ENCODE measurements at regions not wholly inside any gene's neighbourhood (a gene's known extent, or its start where the extent isn't known, plus 50 kb on each side); places are given as distances from the start of the nearest gene placed in this dataset.

GRCh38 chr2:234436482-234436837, 60.4 kb downstream of the ARL4C start (continued):
- TF ChIP-seq, protein P1, sequence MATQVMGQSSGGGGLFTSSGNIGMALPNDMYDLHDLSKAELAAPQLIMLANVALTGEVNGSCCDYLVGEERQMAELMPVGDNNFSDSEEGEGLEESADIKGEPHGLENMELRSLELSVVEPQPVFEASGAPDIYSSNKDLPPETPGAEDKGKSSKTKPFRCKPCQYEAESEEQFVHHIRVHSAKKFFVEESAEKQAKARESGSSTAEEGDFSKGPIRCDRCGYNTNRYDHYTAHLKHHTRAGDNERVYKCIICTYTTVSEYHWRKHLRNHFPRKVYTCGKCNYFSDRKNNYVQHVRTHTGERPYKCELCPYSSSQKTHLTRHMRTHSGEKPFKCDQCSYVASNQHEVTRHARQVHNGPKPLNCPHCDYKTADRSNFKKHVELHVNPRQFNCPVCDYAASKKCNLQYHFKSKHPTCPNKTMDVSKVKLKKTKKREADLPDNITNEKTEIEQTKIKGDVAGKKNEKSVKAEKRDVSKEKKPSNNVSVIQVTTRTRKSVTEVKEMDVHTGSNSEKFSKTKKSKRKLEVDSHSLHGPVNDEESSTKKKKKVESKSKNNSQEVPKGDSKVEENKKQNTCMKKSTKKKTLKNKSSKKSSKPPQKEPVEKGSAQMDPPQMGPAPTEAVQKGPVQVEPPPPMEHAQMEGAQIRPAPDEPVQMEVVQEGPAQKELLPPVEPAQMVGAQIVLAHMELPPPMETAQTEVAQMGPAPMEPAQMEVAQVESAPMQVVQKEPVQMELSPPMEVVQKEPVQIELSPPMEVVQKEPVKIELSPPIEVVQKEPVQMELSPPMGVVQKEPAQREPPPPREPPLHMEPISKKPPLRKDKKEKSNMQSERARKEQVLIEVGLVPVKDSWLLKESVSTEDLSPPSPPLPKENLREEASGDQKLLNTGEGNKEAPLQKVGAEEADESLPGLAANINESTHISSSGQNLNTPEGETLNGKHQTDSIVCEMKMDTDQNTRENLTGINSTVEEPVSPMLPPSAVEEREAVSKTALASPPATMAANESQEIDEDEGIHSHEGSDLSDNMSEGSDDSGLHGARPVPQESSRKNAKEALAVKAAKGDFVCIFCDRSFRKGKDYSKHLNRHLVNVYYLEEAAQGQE (IDR thresholded peaks at IDR 0.05; ENCODE audit: unreplicated experiment) = no peak

DNA sequence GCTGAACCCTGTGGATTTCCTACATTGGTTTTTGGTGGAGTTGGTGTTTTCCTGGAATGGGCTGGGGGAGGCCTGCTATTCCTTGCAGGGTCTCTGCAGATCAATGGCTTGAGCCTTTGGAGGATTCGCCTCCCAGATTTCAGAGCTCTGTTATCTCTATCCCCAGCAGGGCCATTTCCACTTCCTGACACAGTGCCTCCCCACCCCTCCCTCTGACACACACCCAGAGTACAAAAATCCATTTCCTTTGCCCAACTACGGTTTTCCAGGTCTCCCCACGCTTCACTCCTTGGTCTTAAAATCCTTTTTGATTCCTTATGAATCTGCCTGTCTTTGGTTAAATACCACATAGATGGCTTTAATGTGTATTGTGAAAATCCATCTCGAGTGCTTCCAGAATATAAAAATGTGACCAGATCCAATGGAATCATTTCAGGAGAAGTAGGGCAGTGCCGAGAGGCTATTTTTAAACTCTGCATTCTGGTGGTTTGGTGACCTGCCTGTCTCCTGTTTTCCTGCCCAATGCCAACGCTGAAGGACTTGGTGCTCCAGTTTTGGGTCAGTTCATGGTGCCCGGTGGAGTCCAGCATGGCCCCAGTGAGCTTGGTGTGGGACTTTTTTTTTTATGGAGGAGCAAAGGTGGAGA, 60.9 kb downstream of the ARL4C start:
- H3K79me2 ChIP-seq (replicated peaks; ENCODE audit: insufficient read depth) = no peaks in the 10 kb centered on the region
- H3F3A ChIP-seq (replicated peaks; ENCODE audit: low read depth) = no peaks in the 10 kb centered on the region
- no peak overlapping the region for H2AFZ ChIP-seq
- DNase-seq (ENCODE audit: low spot score) (no peak), ATAC-seq (no peak)
- Mint-ChIP-seq H3K27me3 (ENCODE audit: insufficient read depth, low read depth, poor library complexity) (peaks cover 9% of the 10 kb centered on the region), H3K4me1 (peaks cover 11% of the 10 kb centered on the region), H3K4me3 (no peak overlapping the region), H3K9me3 (no peaks in the 10 kb centered on the region), H3K27ac (no peak overlapping the region), H3K36me3 (ENCODE audit: low read depth) (no peaks in the 10 kb centered on the region)
- no peak overlapping the region for H3K4me2 ChIP-seq
- H3K36me3 ChIP-seq (ENCODE audit: insufficient read depth) = no peaks in the 10 kb centered on the region
- H3K27me3 ChIP-seq (ENCODE audit: insufficient read depth) = no peaks in the 10 kb centered on the region
- TF ChIP-seq CREB1 (CRISPR knock-in tag; IDR thresholded peaks at IDR 0.05; ENCODE audit: low read depth) = no peak
- TF ChIP-seq EZH2 (IDR thresholded peaks at IDR 0.05; ENCODE audit: low read depth, unreplicated experiment) = no peak
- no peak for TF ChIP-seq ETS1 (IDR thresholded peaks at IDR 0.05)
- TF ChIP-seq, protein P2, sequence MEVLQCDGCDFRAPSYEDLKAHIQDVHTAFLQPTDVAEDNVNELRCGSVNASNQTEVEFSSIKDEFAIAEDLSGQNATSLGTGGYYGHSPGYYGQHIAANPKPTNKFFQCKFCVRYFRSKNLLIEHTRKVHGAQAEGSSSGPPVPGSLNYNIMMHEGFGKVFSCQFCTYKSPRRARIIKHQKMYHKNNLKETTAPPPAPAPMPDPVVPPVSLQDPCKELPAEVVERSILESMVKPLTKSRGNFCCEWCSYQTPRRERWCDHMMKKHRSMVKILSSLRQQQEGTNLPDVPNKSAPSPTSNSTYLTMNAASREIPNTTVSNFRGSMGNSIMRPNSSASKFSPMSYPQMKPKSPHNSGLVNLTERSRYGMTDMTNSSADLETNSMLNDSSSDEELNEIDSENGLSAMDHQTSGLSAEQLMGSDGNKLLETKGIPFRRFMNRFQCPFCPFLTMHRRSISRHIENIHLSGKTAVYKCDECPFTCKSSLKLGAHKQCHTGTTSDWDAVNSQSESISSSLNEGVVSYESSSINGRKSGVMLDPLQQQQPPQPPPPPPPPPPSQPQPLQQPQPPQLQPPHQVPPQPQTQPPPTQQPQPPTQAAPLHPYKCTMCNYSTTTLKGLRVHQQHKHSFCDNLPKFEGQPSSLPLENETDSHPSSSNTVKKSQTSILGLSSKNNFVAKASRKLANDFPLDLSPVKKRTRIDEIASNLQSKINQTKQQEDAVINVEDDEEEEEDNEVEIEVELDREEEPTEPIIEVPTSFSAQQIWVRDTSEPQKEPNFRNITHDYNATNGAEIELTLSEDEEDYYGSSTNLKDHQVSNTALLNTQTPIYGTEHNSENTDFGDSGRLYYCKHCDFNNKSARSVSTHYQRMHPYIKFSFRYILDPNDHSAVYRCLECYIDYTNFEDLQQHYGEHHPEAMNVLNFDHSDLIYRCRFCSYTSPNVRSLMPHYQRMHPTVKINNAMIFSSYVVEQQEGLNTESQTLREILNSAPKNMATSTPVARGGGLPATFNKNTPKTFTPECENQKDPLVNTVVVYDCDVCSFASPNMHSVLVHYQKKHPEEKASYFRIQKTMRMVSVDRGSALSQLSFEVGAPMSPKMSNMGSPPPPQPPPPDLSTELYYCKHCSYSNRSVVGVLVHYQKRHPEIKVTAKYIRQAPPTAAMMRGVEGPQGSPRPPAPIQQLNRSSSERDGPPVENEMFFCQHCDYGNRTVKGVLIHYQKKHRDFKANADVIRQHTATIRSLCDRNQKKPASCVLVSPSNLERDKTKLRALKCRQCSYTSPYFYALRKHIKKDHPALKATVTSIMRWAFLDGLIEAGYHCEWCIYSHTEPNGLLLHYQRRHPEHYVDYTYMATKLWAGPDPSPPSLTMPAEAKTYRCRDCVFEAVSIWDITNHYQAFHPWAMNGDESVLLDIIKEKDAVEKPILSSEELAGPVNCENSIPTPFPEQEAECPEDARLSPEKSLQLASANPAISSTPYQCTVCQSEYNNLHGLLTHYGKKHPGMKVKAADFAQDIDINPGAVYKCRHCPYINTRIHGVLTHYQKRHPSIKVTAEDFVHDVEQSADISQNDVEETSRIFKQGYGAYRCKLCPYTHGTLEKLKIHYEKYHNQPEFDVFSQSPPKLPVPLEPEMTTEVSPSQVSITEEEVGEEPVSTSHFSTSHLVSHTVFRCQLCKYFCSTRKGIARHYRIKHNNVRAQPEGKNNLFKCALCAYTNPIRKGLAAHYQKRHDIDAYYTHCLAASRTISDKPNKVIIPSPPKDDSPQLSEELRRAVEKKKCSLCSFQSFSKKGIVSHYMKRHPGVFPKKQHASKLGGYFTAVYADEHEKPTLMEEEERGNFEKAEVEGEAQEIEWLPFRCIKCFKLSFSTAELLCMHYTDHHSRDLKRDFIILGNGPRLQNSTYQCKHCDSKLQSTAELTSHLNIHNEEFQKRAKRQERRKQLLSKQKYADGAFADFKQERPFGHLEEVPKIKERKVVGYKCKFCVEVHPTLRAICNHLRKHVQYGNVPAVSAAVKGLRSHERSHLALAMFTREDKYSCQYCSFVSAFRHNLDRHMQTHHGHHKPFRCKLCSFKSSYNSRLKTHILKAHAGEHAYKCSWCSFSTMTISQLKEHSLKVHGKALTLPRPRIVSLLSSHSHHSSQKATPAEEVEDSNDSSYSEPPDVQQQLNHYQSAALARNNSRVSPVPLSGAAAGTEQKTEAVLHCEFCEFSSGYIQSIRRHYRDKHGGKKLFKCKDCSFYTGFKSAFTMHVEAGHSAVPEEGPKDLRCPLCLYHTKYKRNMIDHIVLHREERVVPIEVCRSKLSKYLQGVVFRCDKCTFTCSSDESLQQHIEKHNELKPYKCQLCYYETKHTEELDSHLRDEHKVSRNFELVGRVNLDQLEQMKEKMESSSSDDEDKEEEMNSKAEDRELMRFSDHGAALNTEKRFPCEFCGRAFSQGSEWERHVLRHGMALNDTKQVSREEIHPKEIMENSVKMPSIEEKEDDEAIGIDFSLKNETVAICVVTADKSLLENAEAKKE (CRISPR knock-in tag; IDR thresholded peaks at IDR 0.05) = no peak
- no peak for TF ChIP-seq STAT1 (IDR thresholded peaks at IDR 0.05; ENCODE audit: unreplicated experiment)
- no peak for TF ChIP-seq NANOG (IDR thresholded peaks at IDR 0.05; ENCODE audit: borderline replicate concordance)
- no peak for TF ChIP-seq ZNF114 (CRISPR knock-in tag; IDR thresholded peaks at IDR 0.05)
- no peak for TF ChIP-seq JUNB (IDR thresholded peaks at IDR 0.05; ENCODE audit: unreplicated experiment)
- TF ChIP-seq POLR2AphosphoS5 (IDR thresholded peaks at IDR 0.05; ENCODE audit: low read depth) = no peak
- no peak for TF ChIP-seq ZNF331 (CRISPR knock-in tag; IDR thresholded peaks at IDR 0.05; ENCODE audit: low read depth)
- H3K4me3 ChIP-seq = no peak overlapping the region
- no peak overlapping the region for H3K27ac ChIP-seq (ENCODE audit: low read depth)
- no peaks in the 10 kb centered on the region for H3K9me2 ChIP-seq (ENCODE audit: insufficient read depth)
- H3K4me1 ChIP-seq (ENCODE audit: insufficient read depth) = peaks cover 6% of the 10 kb centered on the region
- H4K20me1 ChIP-seq (replicated peaks; ENCODE audit: insufficient read depth) = no peaks in the 10 kb centered on the region
